Breast epithelium (tissue), 4 donors: ENCODE measurements at regions not wholly inside any gene's neighbourhood (a gene's known extent, or its start where the extent isn't known, plus 50 kb on each side); places are given as distances from the start of the nearest gene placed in this dataset.

Source experiments
- DNase-seq, 2 donors: peaks; one replicate each; pipeline ENCODE4 v3.0.0-alpha.2; 2019; ENCODE audit warnings: low spot score in 2 of 2
- H3K27ac ChIP-seq, 2 donors: fragments of 200-600 bp; sonication (generic) in 1 of 2; one replicate each; pipeline ENCODE4 v1.5.1; 2016 to 2019; ENCODE audit warnings: mild to moderate bottlenecking in 1 of 2
- H3K27me3 ChIP-seq, 2 donors: fragments of 200-600 bp; sonication (generic) in 1 of 2; one replicate each; pipeline versions ENCODE4 v1.5.1 to v1.6.0; 2017 to 2019; ENCODE audit warnings: control low read depth in 1 of 2, mild to moderate bottlenecking in 1 of 2
- H3K36me3 ChIP-seq: fragments of 200-600 bp; one replicate; pipeline ENCODE4 v1.5.1; 2019
- H3K4me1 ChIP-seq, 2 donors: fragments of 200-600 bp; sonication (generic); one replicate each; pipeline ENCODE4 v1.5.1; 2016 to 2019; ENCODE audit warnings: control low read depth in 1 of 2
- H3K4me3 ChIP-seq, 3 donors: fragments of 200-600 bp; sonication (generic); 1 replicate in 2 of 3; 2 replicates in 1 of 3; pipeline ENCODE4 v1.5.1; 2016 to 2019; ENCODE audit warnings: mild to moderate bottlenecking in 3 of 3, moderate library complexity in 2 of 3
- H3K9me3 ChIP-seq, 2 donors: fragments of 200-600 bp; sonication (generic) in 1 of 2; one replicate each; pipeline ENCODE4 v1.5.1; 2016 to 2019; ENCODE audit warnings: control low read depth in 1 of 2
- POLR2A ChIP-seq: fragments of 450-650 bp; IDR thresholded peaks from one replicate; pipeline ENCODE4 v1.6.1; 2016; ENCODE audit warnings: antibody characterized with exemption, mild to moderate bottlenecking, moderate library complexity
- POLR2AphosphoS5 ChIP-seq, 3 donors: sonication (generic); formaldehyde crosslinking; IDR thresholded peaks; one replicate each; pipeline ENCODE4 v1.6.1; 2017; ENCODE audit warnings: antibody characterized with exemption in 3 of 3
- intact Hi-C: fragments of 100-400 bp; cut with DNase I; formaldehyde crosslinking; loops from one replicate; pipeline ENCODE4 v1.15.1; 2023; ENCODE audit warnings: low total_unique reads
- TF ChIP-seq, protein P1 (sequence below), 3 donors: fragments of 450-650 bp; IDR thresholded peaks; one replicate each; pipeline ENCODE4 v1.5.1; 2016 to 2017; ENCODE audit warnings: antibody characterized with exemption in 3 of 3, mild to moderate bottlenecking in 3 of 3, moderate library complexity in 3 of 3

- Histone ChIP-seq H3K4me1 (no peaks in the 10 kb centered on the region), H3K27me3 (no peaks in the 10 kb centered on the region), H3K4me3 (no peak overlapping the region), H3K27ac (no peak overlapping the region), H3K9me3 (no peaks in the 10 kb centered on the region), H3K36me3 (no peaks in the 10 kb centered on the region)
- TF ChIP-seq POLR2AphosphoS5 (IDR thresholded peaks at IDR 0.05), result no peak
- TF ChIP-seq POLR2A, result no peak
- TF ChIP-seq, protein P1, sequence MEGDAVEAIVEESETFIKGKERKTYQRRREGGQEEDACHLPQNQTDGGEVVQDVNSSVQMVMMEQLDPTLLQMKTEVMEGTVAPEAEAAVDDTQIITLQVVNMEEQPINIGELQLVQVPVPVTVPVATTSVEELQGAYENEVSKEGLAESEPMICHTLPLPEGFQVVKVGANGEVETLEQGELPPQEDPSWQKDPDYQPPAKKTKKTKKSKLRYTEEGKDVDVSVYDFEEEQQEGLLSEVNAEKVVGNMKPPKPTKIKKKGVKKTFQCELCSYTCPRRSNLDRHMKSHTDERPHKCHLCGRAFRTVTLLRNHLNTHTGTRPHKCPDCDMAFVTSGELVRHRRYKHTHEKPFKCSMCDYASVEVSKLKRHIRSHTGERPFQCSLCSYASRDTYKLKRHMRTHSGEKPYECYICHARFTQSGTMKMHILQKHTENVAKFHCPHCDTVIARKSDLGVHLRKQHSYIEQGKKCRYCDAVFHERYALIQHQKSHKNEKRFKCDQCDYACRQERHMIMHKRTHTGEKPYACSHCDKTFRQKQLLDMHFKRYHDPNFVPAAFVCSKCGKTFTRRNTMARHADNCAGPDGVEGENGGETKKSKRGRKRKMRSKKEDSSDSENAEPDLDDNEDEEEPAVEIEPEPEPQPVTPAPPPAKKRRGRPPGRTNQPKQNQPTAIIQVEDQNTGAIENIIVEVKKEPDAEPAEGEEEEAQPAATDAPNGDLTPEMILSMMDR (IDR thresholded peaks at IDR 0.05), result no peak
- DNase-seq, result no peak
- intact Hi-C loops, result no loop called here
These were observed 140.4 kb downstream of the MTX2 start for GRCh38 chr2:176409671-176410070.

- Histone ChIP-seq H3K9me3 (no peaks in the 10 kb centered on the region), H3K27me3 (no peaks in the 10 kb centered on the region), H3K4me1 (no peaks in the 10 kb centered on the region), H3K4me3 (no peak overlapping the region), H3K36me3 (no peaks in the 10 kb centered on the region), H3K27ac (no peak overlapping the region)
- intact Hi-C loops, result no loop called here
- DNase-seq, result no peak
- no peak for TF ChIP-seq POLR2AphosphoS5 (IDR thresholded peaks at IDR 0.05)
These were observed 142.9 kb downstream of the MTX2 start for GRCh38 chr2:176412136-176412535.

DNA sequence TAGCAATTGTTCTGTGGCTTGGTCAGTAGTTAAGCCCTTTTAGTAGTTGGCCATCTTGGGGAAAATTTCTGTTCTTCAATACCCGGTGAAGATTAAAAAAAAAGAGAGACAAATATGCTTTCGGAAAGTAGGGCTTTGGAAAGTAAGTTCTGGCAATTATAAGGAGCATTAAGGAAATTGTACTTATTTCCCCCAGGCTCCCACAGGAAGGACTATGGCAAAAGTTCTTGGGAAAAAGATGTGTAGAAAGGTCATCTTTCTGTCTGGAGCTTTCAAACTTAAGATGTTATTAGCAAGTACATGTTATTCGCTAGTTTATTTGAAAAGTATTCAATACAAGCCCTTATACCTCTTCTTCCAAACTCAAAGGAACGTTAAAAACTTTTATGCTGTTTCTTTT, 144.5 kb downstream of the MTX2 start:
- Histone ChIP-seq H3K9me3 (no peaks in the 10 kb centered on the region), H3K27me3 (no peaks in the 10 kb centered on the region), H3K4me3 (no peak overlapping the region), H3K27ac (no peak overlapping the region), H3K4me1 (no peaks in the 10 kb centered on the region), H3K36me3 (no peaks in the 10 kb centered on the region)
- intact Hi-C loops, result no loop called here
- no peak for DNase-seq
- no peak for TF ChIP-seq POLR2AphosphoS5 (IDR thresholded peaks at IDR 0.05)
- TF ChIP-seq, protein P1 (IDR thresholded peaks at IDR 0.05), result no peak
- no peak for TF ChIP-seq POLR2A

DNA sequence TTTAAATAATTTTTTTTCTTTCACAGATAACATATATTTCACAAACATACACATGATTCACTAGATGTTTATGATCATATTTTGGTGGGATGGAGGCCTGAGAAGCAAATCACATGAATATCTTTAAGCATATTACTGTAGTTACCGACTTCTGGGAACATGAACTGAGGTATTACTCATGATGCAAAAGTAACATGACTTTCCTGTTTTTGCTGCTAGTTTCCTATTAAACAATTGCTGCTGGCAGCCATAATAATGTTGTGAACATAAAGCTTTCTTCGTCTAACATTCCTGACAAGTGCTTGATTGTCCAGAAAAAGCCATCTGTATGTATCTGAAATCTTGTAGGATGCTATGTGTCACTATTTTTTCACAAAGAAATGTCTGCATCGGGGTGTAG, 145.4 kb downstream of the MTX2 start:
- DNase-seq, result no peak
- intact Hi-C loops, result no loop called here

DNA sequence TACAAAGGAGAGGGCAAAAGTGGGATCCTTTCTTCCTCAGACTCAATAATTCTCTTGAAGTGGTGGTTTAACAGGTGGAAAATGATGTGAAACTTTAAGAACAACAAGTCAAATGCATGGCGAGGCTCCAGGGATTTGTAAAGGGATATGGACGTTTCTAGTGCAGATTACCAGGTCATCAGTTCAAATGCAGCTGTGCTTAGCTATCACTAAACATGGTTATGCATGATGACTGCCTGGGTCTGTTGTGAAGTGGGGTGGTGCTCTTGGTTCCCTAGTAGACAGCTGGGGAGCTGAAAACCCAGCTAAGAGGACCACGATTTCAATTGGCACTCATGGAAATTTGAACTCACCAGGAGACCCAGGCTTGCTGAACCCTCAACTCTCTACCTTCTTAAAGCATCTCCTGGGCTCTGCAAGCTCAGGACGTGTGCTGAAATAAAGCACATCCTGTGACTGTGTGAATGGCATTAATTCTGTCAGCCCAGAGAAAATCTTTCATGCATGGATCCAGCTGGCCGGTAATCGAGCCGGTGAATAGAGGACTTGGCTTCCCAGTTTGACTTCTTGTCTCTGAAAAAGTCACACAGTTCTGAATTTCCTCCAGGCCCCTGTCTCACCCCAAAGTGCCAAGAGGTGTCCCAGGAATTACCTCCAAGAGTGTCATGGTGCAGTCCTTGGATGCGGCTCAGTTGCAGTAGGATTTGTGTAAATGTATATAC, 146.1 kb downstream of the MTX2 start:
- Histone ChIP-seq H3K36me3 (no peaks in the 10 kb centered on the region), H3K4me3 (no peak overlapping the region), H3K9me3 (peaks cover 0 to 2% of the 10 kb centered on the region in 2 donors), H3K27me3 (no peaks in the 10 kb centered on the region), H3K4me1 (no peaks in the 10 kb centered on the region), H3K27ac (no peak overlapping the region)
- DNase-seq, result no peak
- intact Hi-C loops, result no loop called here
- TF ChIP-seq, protein P1 (IDR thresholded peaks at IDR 0.05), result no peak
- TF ChIP-seq POLR2AphosphoS5 (IDR thresholded peaks at IDR 0.05) (no peak), POLR2A (no peak)

More for the DNA sequence above, 145.4 kb downstream of the MTX2 start:
- no peaks in the 10 kb centered on the region for H3K4me1 ChIP-seq
- no peak overlapping the region for H3K4me3 ChIP-seq
- no peaks in the 10 kb centered on the region for H3K36me3 ChIP-seq
- H3K27ac ChIP-seq, result no peak overlapping the region
- H3K9me3 ChIP-seq, result peaks cover 0 to 2% of the 10 kb centered on the region in 2 donors
- H3K27me3 ChIP-seq, result no peaks in the 10 kb centered on the region
- TF ChIP-seq POLR2A, result no peak
- TF ChIP-seq, protein P1 (IDR thresholded peaks at IDR 0.05), result no peak
- no peak for TF ChIP-seq POLR2AphosphoS5 (IDR thresholded peaks at IDR 0.05)
